Heart left ventricle (tissue), 13 donors: ENCODE measurements at regions not wholly inside any gene's neighbourhood (a gene's known extent, or its start where the extent isn't known, plus 50 kb on each side); places are given as distances from the start of the nearest gene placed in this dataset.

ENCODE experiments used
- POLR2A ChIP-seq, 2 donors: fragments of 450-650 bp; IDR thresholded peaks; one replicate each; pipeline ENCODE4 v1.6.1; 2017; ENCODE audit warnings: antibody characterized with exemption in 2 of 2, mild to moderate bottlenecking in 2 of 2, moderate library complexity in 2 of 2
- TF ChIP-seq, protein P1 (sequence below), 12 donors: fragments of 200-600 bp; sonication (generic) in 4 of 12; IDR thresholded peaks; one replicate each; pipeline versions ENCODE4 v1.5.0 to v1.8.0; 2018 to 2022; ENCODE audit warnings: antibody characterized with exemption in 12 of 12, mild to moderate bottlenecking in 5 of 12
- donor health status: ischemic (EF 13 %, LVEDD 7.1; RV severe dilation, severe dysfunction).
- donor health status: DM: no; HTN: yes; CAD: no.
- donor health status: DM: no; HTN: no; CAD: no.
- donor health status: ischemic (EF 25% LVEDD 6.9; RV normal size, moderate dysfunction).
- donor health status: ischemic (EF 25% LVEDD 5.7; RV mildly dilated, moderate dysfunction).
- donor health status: ischemic (EF 35%, LVEDD 5.7; RV mildly dilated, moderate dysfunction).
- donor health status: nonischemic (EF 11% LVEDD 7.7; RV severe dilation, severe dysfunction).
- donor health status: DM: yes; HTN: yes; CAD: no.
- donor health status: PGD.
- donor health status: ischemic (EF 29% LVEDD 5.4; RV normal size, mild dysfunction).
- donor health status: nonischemic (EF 23%, LVEDD 6.1; RV moderate dilation, normal function).

DNA sequence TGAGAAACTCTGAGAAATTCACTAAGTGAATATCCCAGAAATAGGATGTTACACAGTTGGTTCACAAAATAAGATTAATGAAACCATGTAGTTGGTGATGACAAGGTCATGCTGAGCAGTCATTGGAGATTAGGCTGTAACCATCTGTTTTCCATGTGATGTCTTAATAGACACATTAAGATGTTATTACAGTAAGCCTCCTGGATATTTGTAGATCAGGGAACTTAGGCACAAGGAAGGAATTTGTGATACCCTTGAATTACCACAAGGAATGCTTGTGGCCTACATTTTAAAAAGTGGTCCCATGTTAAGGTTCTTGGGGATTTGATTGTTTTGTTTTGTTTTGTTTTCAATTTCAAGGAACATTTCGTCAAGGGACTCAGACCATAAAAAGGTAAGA lies 185.6 kb upstream of the BANK1 start:
- TF ChIP-seq, protein P1, sequence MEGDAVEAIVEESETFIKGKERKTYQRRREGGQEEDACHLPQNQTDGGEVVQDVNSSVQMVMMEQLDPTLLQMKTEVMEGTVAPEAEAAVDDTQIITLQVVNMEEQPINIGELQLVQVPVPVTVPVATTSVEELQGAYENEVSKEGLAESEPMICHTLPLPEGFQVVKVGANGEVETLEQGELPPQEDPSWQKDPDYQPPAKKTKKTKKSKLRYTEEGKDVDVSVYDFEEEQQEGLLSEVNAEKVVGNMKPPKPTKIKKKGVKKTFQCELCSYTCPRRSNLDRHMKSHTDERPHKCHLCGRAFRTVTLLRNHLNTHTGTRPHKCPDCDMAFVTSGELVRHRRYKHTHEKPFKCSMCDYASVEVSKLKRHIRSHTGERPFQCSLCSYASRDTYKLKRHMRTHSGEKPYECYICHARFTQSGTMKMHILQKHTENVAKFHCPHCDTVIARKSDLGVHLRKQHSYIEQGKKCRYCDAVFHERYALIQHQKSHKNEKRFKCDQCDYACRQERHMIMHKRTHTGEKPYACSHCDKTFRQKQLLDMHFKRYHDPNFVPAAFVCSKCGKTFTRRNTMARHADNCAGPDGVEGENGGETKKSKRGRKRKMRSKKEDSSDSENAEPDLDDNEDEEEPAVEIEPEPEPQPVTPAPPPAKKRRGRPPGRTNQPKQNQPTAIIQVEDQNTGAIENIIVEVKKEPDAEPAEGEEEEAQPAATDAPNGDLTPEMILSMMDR (IDR thresholded peaks at IDR 0.05) = no peak
- TF ChIP-seq POLR2A (IDR thresholded peaks at IDR 0.05) = no peak
